ENCODE measurements at regions not wholly inside any gene's neighbourhood (a gene's known extent, or its start where the extent isn't known, plus 50 kb on each side); places are given as distances from the start of the nearest gene placed in this dataset.

DNA sequence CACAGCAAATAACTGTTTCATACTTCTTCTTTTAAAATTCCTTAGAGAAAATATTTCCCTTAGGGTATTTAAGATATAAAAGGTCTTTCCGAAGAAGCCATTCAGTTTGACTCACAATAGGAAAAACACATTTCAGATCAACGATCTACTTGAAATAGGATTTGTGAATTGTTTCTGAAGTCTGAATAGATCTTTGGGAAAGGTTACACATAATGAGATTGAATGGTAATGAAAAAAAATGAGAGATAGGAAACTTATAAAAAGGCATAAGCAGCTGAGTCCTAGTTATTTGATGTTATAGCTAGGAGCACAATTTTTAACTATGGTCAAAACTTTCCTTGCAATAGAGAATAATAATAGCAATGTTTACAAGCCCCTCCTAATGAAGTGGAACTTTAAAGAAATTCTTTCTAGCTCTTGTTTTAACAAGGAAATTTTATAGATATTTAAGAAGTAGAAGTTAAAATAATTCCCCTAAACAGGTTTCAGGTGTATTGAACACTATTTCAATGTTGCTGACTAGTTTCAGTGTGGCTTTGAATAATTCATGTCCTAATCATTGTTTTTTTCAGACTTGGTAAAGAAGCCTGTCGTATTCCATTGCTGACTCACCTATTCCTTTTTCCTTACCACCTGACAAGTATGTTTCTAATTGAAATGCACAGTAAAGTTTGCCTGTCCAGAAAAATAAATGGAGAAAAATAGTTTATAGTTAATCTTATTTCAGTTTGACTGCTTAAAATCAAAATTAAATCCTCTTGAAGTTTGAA, 89.1 kb downstream of the PCDH18 start:
- TF ChIP-seq POLR2A (IDR thresholded peaks at IDR 0.05), result no peak
- TF ChIP-seq, protein P1, sequence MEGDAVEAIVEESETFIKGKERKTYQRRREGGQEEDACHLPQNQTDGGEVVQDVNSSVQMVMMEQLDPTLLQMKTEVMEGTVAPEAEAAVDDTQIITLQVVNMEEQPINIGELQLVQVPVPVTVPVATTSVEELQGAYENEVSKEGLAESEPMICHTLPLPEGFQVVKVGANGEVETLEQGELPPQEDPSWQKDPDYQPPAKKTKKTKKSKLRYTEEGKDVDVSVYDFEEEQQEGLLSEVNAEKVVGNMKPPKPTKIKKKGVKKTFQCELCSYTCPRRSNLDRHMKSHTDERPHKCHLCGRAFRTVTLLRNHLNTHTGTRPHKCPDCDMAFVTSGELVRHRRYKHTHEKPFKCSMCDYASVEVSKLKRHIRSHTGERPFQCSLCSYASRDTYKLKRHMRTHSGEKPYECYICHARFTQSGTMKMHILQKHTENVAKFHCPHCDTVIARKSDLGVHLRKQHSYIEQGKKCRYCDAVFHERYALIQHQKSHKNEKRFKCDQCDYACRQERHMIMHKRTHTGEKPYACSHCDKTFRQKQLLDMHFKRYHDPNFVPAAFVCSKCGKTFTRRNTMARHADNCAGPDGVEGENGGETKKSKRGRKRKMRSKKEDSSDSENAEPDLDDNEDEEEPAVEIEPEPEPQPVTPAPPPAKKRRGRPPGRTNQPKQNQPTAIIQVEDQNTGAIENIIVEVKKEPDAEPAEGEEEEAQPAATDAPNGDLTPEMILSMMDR (IDR thresholded peaks at IDR 0.05), result no peak
- TF ChIP-seq POLR2AphosphoS5 (IDR thresholded peaks at IDR 0.05), result no peak
- no peak for TF ChIP-seq EP300 (IDR thresholded peaks at IDR 0.05)
